HEK293 (cell line): ENCODE measurements at regions not wholly inside any gene's neighbourhood (a gene's known extent, or its start where the extent isn't known, plus 50 kb on each side); places are given as distances from the start of the nearest gene placed in this dataset.

Source experiments
- BCL11A ChIP-seq: fragments of 450-650 bp; formaldehyde crosslinking; IDR thresholded peaks from 2 replicates; pipeline ENCODE4 v1.5.1; 2016; ENCODE audit warnings: low read depth, missing biosample characterization, missing genetic modification characterization
- YY1 ChIP-seq: fragments of 450-650 bp; formaldehyde crosslinking; IDR thresholded peaks from 2 replicates; pipeline ENCODE4 v1.5.1; 2018; ENCODE audit warnings: missing biosample characterization, missing genetic modification characterization
- ZBTB7A ChIP-seq: fragments of 450-650 bp; formaldehyde crosslinking; IDR thresholded peaks from 2 replicates; pipeline ENCODE4 v1.5.1; 2016; ENCODE audit warnings: low read depth, missing biosample characterization, missing genetic modification characterization
- ZNF138 ChIP-seq: fragments of 450-650 bp; formaldehyde crosslinking; IDR thresholded peaks from 2 replicates; pipeline ENCODE4 v1.5.1; 2016; ENCODE audit warnings: missing biosample characterization, missing genetic modification characterization, borderline replicate concordance
- ZNF146 ChIP-seq: fragments of 450-650 bp; formaldehyde crosslinking; IDR thresholded peaks from 2 replicates; pipeline ENCODE4 v1.5.1; 2016; ENCODE audit warnings: missing biosample characterization, missing genetic modification characterization
- ZNF175 ChIP-seq: fragments of 450-650 bp; formaldehyde crosslinking; IDR thresholded peaks from 2 replicates; pipeline ENCODE4 v1.5.1; 2016; ENCODE audit warnings: missing biosample characterization, missing genetic modification characterization
- ZNF24 ChIP-seq: fragments of 450-650 bp; formaldehyde crosslinking; IDR thresholded peaks from 2 replicates; pipeline ENCODE4 v1.5.1; 2016; ENCODE audit warnings: missing biosample characterization, missing genetic modification characterization
- ZNF248 ChIP-seq: fragments of 450-650 bp; formaldehyde crosslinking; IDR thresholded peaks from 2 replicates; pipeline ENCODE4 v1.5.1; 2017; ENCODE audit warnings: missing biosample characterization, missing genetic modification characterization
- ZNF302 ChIP-seq: fragments of 450-650 bp; formaldehyde crosslinking; IDR thresholded peaks from 2 replicates; pipeline ENCODE4 v1.5.1; 2016; ENCODE audit warnings: missing biosample characterization, missing genetic modification characterization, low read depth
- ZNF354C ChIP-seq: fragments of 450-650 bp; formaldehyde crosslinking; IDR thresholded peaks from 2 replicates; pipeline ENCODE4 v1.5.1; 2016; ENCODE audit warnings: missing biosample characterization, missing genetic modification characterization, low read depth, borderline replicate concordance
- ZNF600 ChIP-seq: fragments of 450-650 bp; formaldehyde crosslinking; IDR thresholded peaks from 2 replicates; pipeline ENCODE4 v1.5.1; 2016; ENCODE audit warnings: missing biosample characterization, missing genetic modification characterization
- TF ChIP-seq, protein P1 (sequence below): fragments of 450-650 bp; formaldehyde crosslinking; IDR thresholded peaks from 2 replicates; pipeline ENCODE4 v1.5.1; 2016; ENCODE audit warnings: missing biosample characterization, missing genetic modification characterization
- TF ChIP-seq, protein P2 (sequence below): fragments of 450-650 bp; formaldehyde crosslinking; IDR thresholded peaks from 2 replicates; pipeline ENCODE4 v1.5.1; 2016; ENCODE audit warnings: missing biosample characterization, missing genetic modification characterization

DNA sequence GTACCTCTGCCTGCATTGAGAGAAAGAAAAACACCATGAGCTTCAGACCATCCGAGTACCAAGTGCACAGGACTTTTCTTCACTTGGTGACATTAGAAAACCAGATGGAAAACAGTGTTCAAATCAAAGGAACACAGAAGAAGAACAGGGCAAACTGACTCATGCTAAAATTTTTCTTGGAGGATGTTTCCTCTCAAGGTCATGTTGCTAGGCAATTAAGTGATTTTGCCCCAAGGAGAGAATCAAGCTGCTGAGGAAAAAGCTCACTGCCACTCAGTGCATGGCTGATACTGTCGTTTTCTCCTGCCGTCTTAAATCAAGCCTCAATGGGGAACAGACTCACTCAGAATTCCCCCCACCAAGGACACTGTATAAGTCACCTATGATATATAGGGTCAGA is 57.9 kb upstream of the SIMC1 start:
- TF ChIP-seq ZNF146 (tag by site-specific recombination) (no peak), ZNF24 (tag by site-specific recombination) (no peak), YY1 (no peak), ZNF138 (no peak), ZNF248 (tag by site-specific recombination) (no peak), ZNF354C (tag by site-specific recombination) (no peak), ZNF302 (tag by site-specific recombination) (no peak), ZBTB7A (tag by site-specific recombination) (no peak), BCL11A (no peak), ZNF175 (tag by site-specific recombination) (no peak), ZNF600 (no peak)
- TF ChIP-seq, protein P1, sequence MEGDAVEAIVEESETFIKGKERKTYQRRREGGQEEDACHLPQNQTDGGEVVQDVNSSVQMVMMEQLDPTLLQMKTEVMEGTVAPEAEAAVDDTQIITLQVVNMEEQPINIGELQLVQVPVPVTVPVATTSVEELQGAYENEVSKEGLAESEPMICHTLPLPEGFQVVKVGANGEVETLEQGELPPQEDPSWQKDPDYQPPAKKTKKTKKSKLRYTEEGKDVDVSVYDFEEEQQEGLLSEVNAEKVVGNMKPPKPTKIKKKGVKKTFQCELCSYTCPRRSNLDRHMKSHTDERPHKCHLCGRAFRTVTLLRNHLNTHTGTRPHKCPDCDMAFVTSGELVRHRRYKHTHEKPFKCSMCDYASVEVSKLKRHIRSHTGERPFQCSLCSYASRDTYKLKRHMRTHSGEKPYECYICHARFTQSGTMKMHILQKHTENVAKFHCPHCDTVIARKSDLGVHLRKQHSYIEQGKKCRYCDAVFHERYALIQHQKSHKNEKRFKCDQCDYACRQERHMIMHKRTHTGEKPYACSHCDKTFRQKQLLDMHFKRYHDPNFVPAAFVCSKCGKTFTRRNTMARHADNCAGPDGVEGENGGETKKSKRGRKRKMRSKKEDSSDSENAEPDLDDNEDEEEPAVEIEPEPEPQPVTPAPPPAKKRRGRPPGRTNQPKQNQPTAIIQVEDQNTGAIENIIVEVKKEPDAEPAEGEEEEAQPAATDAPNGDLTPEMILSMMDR (tag by site-specific recombination), result no peak
- TF ChIP-seq, protein P2, sequence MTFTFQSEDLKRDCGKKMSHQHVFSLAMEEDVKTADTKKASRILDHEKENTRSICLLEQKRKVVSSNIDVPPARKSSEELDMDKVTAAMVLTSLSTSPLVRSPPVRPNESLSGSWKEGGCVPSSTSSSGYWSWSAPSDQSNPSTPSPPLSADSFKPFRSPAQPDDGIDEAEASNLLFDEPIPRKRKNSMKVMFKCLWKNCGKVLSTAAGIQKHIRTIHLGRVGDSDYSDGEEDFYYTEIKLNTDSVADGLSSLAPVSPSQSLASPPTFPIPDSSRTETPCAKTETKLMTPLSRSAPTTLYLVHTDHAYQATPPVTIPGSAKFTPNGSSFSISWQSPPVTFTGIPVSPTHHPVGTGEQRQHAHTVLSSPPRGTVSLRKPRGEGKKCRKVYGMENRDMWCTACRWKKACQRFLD (tag by site-specific recombination), result no peak
